Inferior parietal cortex (tissue), 1 donor: ENCODE measurements at regions not wholly inside any gene's neighbourhood (a gene's known extent, or its start where the extent isn't known, plus 50 kb on each side); places are given as distances from the start of the nearest gene placed in this dataset.

Experiments
- DNase-seq: peaks from one replicate; pipeline ENCODE4 v3.0.0-alpha.2; 2016; ENCODE audit errors: extremely low spot score

DNA sequence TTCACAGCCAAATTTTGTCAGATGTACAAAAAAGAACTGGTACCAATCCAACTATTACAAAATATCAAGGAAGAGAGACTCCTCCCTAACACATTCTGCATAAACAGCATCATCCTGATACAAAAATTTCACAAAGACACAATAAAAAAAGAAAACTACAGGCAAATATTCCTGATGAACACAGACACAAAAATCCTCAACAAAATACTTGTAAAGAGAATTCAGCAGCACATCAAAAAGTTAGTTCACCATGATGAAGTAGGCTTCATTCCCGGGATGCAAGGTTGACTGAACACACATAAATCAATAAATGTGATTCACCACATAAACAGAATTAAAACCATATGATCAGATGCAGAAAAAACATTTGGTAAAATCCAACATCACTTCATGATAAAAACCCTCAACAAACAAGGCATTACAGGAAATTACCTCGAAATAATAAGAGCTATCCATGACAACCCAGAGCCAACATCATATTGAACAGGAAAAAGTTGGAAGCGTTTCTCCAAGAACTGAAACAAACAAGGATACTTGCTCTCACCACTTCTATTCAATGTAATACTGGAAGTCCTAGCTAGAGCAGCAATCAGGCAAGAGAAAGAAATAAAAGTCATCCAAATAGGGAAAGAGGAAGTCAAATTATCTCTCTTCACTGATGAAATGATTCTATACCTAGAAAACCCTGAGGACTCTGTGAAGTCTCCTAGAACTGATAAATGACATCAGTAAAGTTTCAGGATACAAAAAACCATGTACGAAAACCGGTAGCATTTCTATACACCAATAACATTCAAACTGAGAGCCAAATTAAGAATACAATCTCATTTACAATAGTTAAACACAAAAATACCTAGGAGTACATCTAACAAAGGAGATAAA, 223.1 kb downstream of the REEP3 start:
- no peak for DNase-seq

DNA sequence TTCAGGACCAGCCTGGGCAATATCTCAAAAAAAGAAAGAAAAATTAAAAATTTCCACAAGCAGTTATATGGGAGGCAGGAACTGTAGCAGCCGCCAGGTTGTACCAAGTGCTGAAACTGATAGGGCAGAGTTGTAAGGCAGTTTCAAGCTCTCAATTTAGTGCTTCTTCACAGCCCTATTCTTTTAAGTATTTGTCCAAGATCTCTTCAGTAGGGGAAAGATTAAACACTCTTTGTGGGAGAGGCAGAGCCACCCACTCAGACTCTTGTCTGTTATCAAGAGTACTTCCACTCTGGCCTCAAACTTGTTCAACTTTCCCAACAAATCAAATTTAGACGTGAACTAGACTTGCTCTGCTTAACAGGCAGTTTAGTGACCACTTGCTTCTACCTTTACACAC, 228.7 kb downstream of the REEP3 start:
- no peak for DNase-seq

DNA sequence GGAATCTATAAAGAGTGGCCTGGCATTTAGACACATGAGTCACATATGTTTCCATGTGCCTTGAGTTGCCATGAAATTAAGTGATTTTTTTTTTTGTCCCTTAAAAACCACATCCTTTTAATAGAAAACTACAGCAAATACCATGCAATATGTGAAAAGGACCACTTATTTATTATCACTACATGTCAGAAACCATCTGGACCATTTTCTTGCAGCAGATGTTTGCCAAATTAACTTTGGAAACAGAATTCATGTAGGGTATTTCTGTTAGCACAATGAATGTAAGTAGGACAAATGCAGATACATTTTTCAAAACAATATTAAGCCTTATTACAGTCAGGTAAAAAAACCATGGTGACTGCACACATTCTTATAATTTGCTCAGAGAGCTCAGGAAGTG, 230.6 kb downstream of the REEP3 start:
- DNase-seq, result no peak

DNA sequence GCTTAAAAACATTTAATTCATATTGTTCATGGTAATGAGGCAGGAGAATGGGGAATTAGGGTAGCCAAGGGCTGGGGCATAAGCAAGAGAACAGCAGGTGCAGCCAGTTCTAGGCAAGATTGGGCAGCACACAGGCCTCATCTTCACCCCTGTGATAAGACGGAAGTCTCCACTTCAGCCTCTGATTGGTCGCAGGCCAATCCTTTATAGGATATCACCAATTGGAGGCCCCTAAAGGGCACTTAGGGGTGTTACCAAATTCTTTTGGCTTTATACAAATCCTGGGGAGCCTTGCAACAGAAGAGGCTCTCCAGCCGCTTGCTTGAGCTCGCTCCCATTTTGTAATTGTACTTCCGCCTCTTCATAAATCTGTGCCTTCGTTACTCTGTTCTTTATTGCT, 231.1 kb downstream of the REEP3 start:
- DNase-seq, result no peak

DNA sequence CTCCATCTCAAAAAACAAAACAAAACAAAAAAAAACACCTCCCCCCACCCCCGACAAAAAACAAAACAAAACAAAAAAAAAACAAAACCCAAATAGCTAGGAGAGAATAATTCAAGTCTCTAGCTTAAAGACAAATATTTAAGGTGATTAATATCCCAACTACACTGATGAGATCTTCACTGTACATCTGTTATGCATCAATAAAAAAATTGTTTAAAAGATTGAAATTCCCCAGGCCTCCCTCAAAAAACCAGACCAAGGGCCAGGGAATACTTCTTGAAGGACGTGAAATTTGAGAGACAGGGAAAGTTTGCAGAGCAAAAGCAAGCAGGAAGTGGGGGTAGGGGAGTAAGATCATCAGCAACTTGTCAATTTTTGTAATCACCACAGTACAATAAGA, 232.6 kb downstream of the REEP3 start:
- no peak for DNase-seq

DNA sequence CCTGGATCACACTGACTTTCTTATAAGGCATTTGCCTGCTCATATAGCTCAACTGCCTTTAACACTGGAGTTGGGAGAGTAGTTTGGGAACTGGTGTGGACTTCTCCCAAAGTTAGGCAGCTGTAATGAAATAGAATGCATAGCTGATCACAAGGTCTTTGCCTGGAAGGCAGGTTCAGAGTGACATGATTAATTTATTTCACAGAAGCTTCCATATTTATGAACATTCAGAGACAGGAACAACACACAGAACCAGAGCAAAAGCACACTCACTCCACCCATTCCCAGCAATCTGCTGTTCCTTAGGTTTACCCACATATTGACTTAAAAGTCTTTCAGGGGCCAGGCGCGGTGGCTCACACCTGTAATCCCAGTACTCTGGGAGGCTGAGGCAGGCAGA, 234.2 kb downstream of the REEP3 start:
- DNase-seq, result no peak

DNA sequence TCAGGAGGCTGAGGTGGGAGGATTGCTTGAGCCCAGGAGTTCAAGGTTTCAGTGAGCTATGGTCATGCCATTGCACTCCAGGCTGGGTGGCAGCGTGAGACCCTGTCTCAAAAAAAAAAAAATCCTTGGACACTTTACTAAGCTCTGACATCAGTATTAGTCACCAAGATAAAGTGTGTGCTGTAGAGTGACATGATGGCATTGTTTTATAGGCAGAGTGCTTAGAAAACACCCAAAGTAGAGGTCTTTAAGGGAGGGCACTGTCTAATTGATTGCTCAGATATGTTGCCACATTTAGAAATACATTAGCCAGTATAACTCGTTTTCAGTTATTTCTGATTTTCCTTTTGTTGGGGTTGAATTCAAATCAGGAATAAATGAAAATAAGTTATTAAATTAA, 235.9 kb downstream of the REEP3 start:
- no peak for DNase-seq

DNA sequence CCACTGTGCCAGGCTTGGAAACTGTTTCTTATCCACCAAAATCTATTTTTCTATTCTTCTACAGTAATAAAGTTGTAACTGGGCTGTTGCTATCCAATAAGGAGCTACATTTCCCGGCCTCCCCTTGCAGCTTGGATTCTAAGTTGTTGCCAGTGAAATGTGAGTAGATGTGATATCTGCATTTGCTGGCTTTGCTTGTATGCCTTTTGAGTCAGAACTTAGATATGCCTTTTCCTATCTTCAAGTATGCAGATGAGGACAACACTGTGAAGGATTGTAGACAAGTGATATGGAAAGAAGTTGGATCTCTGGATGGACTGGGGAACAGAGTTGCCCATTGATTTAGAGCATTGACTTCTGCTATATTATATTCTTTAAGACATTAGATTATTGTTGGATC, 236.9 kb downstream of the REEP3 start:
- DNase-seq, result no peak

DNA sequence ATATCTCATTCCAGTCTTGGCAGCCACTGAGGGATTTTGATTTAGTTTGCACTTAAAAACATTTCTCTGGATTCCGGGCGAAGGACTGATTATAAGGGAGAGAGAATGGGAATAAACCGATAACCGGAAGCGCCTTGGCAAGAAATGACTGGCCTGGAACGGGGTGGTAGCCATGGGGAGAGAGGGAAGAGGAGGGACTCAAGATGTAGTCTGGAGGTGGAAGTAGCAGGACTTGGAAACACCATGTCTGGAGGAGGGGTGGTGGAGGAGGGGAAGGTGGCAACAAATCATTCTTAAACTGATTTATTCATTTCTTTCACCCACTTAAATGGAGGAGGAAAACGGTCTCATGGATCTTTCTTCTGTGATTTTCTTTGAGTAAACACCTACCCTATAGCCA, 238.1 kb downstream of the REEP3 start:
- no peak for DNase-seq

DNA sequence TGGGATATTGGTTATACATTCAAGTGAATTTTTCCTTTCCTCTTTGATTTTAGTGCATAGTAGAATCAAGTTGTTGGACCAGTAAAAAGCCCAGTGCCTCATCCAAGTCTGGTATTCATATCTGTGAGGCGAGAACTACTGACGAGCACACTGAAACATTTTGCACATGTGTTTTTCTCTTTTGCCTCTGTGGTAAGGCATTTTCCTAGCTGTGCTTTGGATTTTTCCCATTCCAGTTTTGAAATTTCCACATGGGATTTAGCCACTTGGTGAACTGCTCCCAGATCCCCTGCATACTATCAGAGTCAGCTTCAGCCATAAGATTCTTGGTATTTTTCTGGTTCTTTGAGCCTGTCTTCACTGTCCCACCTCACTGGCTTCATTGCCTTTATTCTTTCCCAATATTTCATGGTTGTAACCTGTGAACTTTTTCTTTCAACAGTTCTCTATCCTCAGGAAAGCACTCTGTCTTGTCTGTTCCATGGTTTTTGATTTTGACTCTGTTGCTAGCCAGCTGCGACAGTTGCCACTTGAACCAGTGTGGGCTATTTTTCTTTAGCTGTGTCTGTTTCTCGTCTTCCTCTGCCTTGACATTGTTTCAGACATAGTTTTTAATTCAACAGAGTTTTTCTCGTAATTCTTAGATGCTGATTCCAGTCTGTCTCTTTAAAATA, 239.0 kb downstream of the REEP3 start:
- DNase-seq, result no peak

DNA sequence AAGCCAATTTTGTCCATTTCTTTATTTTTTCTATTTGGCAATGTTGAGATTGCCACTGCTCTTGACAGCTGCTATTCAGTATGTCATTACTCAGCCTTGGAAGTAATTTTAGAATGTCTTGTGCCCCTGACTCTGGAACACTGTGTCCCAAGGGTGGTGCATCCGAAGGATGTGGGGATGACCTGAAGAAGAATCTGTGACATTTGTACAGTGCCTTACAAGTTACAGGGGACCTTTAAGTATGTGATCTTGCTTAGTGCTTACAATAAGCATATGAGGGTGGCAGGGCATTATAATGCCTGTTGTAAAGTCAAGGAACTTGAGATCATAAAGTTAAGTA, 239.5 kb downstream of the REEP3 start:
- DNase-seq, result no peak

DNA sequence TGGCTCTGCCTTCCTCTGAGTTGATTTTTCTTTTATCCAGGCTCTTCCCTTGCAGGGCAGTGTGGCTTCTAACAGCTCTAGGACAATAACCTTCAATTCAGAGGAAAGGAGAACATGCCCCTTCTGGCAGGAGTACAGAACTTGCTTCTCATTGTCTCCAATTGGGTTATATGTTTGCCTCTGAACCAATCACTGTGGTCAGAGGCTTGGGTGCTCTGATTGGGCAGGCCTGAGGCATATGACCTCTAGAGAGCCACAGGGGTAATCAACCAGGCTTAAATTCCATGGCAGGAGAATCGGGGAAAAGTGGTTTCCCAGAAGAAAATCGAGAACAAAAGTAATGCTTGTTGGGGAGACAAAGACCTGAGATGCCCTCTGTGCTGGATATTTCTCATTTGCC, 240.0 kb downstream of the REEP3 start:
- DNase-seq, result no peak

DNA sequence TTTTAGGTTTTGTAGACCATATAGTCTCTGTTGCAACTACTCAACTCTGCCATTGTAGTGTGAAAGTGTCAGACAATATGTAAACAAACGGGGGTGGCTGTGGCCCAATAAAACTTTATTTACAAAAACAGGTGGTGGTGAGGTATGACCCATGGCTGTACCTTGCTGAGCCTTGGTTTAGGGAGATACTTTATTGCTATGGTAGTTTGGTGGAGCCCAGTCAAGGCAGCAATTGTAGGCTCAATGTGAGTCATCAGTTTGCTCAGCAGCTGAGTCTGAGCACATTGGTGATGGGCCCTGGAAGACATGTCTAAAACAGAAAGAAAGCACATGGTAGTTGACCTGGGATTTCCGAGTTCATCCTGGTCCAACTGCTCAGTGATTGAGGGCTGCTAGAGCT, 242.5 kb downstream of the REEP3 start:
- no peak for DNase-seq

DNA sequence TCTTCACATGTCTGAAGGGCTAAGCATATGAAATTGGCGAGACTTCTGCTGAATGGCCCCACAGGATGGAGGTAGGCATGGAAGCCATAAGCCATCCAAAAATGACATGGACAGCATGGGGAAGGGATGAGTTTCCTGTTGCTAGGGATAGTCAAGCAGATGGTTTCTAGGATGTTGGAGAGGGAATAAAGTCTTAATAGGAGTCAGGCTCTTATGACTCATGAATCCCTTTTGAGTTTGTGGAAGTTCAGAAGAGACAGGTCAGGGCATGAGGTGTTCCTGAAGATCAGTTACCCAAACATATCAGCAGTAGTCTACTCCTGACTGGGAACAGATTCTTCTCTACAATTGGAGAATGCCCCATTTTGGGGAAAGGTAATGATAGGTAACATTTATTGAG, 243.9 kb downstream of the REEP3 start:
- DNase-seq, result no peak

DNA sequence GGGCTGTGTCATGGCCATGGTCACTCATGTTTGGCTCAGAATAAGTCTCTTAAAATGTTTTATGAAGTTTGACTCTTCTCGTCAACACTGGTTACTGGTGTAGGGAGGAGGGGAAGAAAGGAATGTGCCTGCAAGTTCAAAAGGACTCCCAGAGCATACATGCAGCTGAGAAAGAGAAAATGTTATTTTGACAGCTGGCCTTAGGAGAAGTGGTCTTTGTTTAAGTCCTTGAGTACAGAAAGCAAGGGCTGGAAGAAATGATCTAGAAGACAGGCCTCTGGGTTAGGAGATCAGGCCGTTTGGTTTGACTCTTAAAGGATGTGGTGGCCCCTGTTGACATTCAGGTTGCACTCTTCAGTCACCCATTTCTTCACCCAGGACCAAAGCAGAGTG, 245.5 kb downstream of the REEP3 start:
- no peak for DNase-seq

DNA sequence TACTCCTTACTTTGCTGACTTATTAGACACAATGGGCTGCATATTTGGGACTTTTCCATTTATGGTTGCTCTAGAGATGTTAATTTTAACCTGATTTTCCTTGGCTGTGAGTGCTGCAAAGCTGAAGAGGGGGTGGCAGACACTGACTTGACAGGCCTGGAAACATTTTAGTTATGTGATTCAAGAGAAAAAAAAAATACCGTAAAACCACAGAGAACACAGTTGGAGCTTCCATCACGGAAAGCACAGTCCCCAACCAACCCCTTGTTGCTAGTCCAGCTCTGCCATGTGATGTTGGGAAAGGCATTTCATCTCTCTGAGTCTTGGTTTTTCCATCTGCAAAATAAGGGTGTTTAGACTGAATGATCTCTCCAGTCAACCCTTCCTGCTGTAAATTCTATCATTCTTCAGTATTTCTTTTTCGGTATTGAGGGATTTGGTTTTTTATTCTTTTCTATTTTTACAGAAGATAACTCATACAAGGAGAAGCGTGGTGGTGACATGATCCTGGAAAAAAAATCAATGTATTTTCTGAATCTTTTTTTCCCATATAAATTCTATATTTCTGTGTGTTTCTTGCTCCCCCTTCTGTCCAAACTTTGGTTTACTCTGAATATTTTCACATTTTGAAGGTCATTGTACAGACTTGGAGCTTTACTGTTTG, 246.1 kb downstream of the REEP3 start:
- peak; percentile 66 for DNase-seq

DNA sequence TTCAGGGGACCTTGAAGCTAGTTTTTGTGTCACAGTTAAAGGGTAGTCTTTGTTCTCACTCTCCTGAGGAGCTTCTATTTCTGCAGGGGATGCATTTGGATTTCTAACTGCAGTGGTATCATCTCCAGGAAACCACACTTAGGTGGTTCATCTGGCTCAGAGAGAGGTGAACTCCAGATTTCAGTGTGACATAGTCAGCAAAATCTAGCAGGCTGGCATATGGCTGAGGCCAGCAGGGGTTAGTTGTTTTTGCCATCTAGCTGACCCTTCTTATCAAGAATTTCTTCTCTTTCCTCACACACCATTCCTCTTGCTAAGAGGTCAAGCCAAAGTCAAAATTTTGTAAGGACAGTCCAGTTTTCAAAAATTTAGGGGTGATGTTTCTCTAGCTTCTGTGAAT, 248.2 kb downstream of the REEP3 start:
- DNase-seq, result no peak

DNA sequence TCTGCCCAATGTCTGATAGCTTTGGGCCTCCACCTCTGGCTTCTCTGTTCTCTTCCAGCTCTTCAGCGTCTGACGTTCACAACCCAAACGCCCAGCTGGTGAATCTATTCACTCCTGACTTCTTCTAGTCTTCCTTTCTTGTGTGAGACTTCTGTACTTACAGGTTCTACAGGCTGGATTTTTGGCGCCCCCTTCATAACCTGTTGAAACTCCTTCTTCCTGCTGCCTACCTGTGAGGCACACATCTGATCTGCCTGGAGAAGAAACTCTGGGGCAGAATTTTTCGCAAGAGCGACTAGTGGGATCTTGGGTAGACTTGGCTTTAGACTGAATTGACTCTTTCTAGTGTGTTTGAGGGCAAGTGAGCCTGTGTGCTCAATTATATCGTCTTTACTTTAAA, 249.3 kb downstream of the REEP3 start:
- no peak for DNase-seq

DNA sequence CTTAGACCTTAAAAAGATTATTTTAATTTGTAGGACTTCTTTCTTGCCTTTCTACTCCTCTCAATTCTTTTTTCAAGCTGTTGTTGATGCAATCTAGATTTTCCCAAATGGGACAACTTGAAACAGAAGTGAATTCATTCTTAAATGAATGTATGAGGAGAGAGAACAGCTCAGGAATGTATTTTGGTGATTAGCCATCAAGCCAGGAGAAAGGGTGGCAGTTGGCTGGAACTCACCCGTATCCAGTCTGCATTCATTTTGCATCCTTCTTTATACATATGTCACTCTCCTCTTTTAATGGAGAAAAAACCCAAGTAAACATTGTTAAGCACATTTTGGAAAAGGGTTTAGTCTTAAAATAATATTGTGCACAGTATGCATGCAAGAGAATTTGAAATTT, 251.3 kb downstream of the REEP3 start:
- no peak for DNase-seq

DNA sequence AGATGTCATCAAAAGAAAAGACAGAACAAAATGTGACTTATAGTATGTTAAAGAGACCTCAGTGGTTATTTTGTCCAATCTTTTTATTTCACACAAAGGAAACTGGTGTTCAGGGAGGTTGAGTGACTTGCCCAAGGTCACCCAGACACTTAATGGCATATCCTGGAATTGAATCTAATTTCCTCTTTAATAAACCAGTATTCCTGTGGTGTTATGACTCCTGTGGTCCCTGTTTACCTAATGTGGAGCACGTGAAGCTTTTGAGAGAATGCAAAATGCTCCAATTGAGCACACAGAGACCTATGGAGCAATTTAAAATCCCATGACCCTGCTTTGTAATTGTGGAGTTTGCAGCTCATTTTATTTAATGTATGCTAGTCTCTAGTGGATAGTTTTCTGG, 251.9 kb downstream of the REEP3 start:
- DNase-seq, result no peak

DNA sequence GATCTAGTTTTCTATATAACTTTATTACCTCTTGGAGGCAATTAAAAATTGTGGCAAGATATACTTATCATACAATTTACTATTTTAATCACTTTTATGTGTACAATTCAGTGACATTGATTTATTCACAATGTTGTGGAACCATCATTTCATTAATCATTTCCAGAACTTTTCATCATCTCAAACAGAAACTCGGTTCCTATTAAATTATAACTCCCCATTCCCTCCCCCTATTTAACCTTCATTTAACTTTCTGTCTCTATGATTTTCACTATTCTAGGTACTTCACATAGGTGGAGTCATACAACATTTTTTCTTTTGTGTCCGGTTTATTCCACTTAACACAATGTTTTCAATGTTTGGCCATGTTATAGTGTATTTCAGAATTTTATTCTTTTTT, 252.8 kb downstream of the REEP3 start:
- DNase-seq, result no peak

DNA sequence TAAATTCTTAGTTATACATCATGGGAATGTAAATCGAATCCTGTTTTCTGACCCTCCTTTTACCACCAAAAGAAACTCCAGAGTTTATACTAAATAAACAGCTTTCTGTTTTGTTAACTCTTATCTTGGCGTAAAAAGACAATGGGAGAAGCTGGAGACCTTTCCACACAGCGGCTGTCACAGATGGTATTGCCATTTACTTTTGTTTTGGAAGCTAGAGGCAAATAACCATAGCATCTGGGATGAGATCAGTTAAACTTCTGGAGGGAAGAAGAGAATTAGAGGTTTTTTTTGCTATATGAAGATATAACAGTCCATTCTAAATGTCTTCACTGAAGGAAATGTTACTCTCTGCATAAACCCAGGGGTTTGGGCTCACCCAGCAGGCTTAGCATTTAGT, 258.9 kb downstream of the REEP3 start:
- DNase-seq, result no peak

DNA sequence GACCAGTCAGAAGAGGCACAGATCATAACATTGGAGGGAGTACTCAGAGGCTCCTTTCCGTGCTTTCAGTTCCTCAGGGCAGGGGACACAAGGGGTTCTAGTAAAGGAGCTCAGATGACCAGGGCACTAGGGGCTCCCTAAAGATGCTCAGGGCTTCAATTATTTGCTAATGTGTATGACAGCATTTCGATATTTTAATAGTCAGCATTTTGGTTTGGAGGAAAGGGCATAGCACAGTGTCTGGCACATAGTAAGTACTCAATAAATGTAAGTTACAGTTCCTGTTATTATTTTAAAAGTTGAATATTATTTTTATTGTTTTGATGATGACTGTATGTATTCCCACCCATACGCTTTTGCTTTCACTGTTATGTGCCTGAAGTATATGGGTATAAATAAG, 260.0 kb downstream of the REEP3 start:
- DNase-seq, result no peak
